GM11168 (cell line): ENCODE measurements at regions not wholly inside any gene's neighbourhood (a gene's known extent, or its start where the extent isn't known, plus 50 kb on each side); places are given as distances from the start of the nearest gene placed in this dataset.
"Not testable (repeated sequence)": the region's sequence is repeated elsewhere in the genome, so short reads cannot be mapped to it uniquely, and the experiment has no call there.

Experiments used
- in situ Hi-C: fragments of 300-500 bp; cut with MboI; formaldehyde crosslinking; loops from one replicate; pipeline ENCODE4 v1.12.0; 2022; ENCODE audit warnings: low sequenced_read_pairs; ENCODE audit not compliant: unreplicated experiment

DNA sequence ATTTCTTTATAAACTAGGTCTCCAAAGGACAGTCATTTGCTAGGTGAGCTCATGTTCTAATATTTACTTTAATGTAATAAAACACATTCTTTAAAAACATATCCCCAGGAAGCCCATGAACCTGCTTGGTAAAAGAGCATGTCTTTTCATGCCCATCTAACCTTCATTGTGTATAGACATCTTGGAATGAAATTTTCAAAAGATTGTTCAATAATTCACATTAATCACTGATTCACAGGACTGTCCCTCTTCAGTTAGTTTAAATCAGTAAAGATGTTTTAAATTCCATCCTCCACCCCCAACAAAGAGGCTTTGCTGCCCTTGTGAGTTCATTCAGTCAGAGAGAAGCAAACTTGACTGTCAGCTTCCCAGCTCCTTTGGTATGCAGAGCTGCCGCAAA, 633.4 kb upstream of the CELF4 start:
- in situ Hi-C loops, result no loop called here

DNA sequence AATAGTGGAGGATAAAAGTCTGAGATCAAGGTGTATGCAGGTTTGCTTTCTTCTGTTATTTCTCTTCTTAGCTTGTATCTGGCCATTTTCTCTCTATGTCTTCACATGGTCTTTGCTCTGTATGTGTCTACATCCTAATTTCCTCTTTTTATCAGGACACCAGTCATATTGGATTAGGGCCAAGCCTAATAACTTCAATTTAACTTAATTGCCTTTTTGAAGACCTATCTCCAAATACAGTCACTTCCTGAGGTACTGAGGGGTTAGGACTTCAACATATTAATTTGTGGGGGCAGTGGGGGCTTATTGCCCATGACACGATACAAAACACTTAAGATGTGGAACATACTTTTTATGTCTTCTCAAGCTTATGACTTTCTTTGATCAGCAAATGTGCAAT, 632.9 kb upstream of the CELF4 start:
- in situ Hi-C loops, result no loop called here

DNA sequence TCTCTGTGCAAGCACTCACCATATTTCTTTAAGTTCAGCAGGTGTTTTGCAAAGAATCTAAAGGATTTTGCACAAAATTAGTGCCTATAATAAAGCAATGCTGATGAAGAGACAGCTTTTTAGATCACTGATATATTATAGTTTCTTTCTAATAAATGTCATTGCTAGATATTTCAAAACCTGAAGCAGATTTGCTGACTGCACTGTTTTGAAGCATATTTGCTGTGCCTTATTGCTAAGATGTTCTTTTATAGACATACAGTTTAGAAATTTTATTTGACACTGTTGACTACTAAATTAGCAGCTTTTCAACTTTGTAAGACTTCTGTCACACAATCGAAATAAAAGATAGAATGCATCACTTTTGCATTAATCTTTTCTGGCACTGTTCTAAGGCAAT, 620.9 kb upstream of the CELF4 start:
- in situ Hi-C loops, result no loop called here

DNA sequence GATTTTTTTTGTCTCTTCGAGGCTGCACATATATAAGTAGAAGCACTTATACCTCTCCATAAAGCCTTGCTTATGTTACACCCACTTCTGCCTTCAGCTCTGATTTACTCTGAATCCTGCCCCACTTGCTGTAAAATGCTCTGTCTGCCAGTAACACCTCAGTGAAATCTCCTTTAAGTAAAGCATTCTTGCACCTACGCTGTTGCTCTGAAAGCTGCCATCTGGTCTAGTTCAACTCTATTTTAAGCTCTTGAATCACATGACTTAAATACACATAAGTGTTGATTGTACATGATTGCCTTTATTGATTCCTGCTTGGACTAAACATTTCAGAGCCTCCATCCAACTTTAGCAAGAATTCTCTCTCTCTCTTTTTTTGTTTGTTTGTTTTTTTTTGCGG, 609.0 kb upstream of the CELF4 start:
- in situ Hi-C loops, result no loop called here

DNA sequence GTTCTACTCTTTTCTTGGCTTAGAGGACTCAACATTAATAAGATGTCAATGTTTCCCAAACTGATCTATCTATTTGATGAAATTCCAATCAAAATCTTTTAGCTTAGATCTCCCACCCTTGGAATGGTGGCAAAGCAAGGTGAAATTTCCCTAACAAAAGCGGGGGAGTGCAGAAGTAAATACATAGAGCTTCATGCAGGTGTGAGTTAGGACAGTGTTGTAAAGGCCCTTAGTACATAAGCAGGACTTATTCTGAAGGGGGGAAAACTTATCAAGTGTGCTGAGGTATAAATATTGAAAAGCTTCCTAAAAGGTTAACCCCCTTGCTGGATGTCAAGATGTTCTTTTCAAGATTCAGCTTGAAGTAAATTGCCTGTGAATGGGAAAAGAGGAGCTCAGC, 608.6 kb upstream of the CELF4 start:
- in situ Hi-C loops, result no loop called here

DNA sequence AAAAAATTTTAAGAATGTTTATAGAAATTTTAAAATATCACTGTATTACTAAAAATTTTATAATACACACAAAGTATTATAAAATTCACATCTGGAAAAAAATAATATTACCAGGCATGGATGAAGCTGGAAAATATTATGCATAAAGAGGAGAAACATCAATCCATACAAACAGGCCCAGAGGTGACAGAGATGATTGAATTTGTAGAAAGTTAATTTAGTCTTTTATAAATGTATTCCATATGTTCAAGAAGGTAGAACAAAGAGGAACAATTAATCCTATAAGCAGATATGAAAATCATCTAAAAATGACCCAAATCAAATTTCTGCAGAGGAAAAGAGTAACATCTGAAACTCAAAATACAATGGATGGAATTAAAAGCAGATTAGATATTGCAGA, 605.2 kb upstream of the CELF4 start:
- in situ Hi-C loops, result no loop called here

DNA sequence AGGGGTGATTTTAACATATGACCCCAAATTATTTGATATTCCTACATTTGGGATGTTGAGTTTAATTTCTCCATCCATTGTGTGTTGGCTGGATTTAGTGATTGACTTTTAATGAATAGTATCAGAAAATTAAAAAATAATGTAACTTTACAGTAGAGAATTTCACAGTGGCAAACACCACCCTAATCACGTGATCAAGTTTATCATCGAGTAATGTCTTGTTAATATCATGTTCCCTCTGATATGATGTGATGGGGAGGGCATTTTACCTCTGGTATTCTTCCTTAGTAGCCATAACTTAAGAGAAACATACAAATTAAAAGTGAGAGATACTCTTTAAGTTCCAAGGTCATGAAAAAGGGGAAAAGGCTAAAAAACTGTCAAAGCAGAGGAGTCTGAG, 602.0 kb upstream of the CELF4 start:
- in situ Hi-C loops, result no loop called here

DNA sequence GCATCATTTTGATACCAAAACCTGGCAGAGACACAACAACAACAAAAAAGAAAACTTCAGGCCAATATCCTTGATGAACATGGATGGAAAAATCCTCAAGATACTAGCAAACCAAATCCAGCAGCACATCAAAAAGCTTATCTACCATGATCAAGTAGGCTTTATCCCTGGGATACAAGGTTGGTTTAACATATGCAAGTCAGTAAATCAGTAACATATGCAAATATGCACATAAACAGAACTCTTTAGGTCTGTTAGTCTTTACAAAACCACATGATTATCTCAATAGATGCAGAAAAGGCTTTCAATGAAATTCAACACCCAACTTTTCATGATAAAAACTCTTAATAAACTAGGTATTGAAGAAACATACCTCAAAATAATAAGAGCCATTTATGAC, 587.5 kb upstream of the CELF4 start:
- in situ Hi-C loops, result not testable (repeated sequence)

DNA sequence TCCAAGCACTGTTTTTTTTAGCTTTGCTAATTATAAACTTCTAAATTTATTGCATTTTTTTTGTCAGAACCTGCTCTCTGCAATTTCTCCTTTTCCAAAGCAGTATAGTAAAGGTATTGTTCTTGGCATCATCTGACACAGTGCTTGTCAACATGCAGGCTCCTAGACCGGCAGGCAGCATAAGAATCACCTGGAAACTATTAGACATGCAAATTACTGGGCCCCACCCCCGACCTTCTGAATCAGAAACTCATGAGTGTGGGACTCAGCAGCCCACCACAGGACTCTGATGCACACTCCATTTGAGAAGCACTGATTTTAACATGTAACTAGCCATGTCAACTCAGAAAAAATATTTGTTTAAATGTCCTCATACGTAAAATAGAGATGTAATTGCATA, 551.1 kb upstream of the CELF4 start:
- in situ Hi-C loops, result no loop called here

DNA sequence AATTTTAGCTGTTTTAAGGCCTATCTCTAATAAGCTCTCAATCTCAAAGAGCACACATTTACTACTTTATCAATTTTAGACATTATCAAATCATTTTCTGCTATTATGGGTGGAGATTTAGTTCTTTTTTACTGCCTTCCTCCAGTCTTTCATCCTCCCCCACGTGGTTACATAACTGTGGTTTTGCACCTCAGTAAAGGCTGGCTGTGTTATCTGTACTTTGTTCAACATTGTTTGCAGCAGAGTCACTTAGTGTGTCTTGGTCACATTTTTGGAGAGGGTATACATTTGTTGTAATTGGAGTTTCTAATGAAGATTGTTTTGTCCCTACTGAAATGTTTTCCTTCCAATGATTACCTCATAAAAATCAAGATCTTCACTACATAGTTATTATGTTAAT, 549.6 kb upstream of the CELF4 start:
- in situ Hi-C loops, result no loop called here

DNA sequence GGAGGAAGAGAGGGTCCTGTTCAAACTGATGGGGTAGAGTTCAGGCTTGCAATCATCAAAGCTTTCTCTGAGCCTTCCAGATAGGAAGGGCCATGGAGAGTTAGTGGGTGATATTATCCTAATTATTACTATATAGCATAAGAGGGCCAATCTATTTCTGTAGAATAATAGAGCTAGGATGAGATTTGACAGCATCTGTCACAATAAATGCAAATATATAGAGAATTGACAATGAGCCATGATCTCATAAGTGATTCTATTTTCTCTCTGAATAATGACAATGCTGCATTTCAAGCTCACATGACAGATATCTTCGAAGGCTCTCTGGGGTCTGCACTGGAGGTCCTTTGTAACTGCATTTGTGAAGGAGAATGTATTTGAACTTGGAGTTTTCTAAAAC, 521.9 kb upstream of the CELF4 start:
- in situ Hi-C loops, result no loop called here

DNA sequence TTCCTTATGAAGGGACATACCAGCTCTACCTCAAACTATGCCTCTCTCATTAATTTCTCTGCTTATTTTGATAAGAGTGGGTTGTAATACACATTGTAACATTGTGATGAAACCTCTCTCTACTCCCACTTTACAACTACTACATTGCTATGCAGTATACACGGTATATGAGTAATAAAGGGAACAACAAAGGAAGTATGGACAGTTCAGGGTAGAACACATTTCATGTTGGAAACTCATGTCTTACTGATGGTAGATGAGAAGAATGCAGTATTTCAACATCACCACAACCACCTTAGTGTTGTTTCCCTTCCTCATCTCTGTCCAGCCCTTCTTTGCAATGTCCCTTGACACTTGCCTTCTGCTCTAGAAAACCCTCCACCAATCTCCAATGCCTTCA, 515.9 kb upstream of the CELF4 start:
- in situ Hi-C loops, result no loop called here

DNA sequence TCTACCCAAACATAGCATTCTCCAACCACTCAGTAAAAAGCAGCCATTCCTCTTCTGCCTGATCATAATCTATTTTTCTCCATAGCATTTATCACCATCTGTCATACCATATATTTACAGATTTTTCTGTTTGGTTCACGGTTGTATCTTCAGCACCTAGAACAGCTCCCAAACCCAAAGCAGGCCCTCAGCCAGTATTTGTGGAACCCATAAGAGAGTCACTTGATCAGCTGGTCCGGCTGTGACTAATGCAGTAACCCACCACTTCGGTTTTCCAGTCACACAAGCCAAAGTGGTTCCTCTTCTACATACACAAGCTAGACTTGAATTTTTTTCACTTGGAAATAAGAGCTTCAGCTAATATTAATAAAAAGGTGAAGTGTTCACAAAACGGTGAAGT, 511.6 kb upstream of the CELF4 start:
- in situ Hi-C loops, result no loop called here

DNA sequence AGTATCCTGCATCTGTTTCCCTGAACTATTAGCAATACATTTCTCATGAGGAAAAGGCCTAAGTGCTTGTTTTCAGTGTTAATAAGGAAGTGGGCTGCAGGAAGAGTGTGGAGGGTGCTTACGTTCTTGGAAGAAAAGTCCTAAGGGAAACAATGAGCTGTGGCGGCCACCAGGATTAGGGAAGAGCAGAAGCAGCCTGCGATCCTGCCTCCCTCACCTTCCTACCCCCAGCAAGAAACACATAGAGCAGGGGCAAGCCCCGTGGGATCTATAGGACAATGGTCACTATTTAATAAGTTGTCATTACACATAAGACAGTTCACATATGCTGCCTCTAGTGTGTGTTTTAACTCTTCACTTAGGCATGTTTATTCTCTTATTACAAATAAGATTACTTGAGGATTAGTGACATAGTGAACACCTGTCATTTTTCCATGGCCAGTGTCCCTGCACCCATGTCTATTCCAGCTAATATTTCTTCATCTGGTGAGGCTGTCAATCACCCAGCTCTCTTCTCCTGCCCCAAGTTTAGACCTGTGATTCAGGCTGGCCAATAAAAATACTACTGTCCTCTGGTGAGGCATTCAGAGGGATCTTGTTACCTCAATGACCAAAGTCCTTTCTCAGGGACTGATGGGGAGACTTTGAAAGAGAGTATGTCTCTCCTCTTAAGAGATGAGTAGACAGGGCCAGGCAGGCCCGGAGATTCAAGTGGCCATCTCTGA, 510.9 kb upstream of the CELF4 start:
- in situ Hi-C loops, result no loop called here

DNA sequence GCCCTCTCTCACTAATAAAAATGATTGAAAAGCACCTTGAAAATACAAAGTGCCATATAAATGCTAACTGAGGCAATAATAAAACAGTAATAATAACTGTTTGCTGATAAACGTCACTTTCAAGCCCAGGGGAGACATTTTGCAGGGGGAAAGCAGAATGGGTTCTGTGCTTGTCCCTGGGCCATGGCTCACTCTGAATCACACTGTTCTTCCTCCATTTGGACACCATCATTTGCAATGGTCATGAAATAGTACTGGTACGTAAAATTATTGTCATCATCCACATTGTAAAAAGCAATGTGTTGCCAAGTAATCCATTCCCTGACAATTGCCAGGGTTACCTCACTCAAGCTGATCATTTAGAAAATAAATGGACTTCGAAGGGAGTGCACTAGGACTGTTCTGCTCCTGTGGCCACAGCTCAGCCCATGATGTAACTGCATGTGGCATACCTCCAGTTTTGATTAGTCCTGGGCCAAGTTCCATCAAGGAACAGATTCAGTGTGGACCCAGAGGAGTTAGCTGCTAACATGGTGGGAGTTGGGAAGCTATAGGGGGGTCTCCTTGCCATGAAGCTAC, 508.8 kb upstream of the CELF4 start:
- in situ Hi-C loops, result no loop called here

DNA sequence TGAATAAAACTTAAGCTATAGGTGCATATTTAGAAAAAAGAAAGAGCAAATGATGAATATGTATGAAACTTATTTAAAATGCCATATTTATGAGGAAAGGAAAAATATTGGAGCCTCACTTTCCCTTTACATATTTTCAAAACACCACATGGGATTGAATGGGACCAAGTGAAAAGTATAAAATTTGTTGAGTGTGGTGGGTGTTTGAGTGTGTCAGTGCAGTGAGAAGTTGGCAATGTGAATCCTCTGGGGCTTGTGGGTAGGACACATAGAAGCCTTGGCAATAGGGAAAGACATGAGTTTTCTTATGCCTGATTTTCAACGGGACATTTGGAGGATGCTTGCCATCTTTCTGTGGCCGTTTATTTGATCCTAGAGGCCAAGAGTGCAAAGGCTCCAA, 502.2 kb upstream of the CELF4 start:
- in situ Hi-C loops, result no loop called here

DNA sequence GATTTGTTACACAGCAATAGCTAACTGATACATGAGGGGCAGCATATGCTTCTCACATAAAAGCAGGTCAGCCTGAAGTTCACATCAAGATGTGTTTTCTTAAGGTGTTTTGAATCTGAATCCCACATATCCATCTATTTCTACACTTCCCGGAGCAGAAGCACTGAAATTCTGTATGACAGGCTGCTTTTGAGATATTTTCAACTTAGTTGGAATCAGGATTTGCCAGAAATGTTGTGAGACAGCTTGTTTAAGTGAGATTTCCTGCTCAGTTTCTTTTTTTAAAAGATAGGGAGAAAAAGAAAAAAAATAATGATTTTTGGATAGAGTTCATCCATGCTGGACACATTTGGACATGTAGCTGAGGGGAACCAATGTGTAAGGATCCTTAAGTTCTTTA, 501.5 kb upstream of the CELF4 start:
- in situ Hi-C loops, result no loop called here

DNA sequence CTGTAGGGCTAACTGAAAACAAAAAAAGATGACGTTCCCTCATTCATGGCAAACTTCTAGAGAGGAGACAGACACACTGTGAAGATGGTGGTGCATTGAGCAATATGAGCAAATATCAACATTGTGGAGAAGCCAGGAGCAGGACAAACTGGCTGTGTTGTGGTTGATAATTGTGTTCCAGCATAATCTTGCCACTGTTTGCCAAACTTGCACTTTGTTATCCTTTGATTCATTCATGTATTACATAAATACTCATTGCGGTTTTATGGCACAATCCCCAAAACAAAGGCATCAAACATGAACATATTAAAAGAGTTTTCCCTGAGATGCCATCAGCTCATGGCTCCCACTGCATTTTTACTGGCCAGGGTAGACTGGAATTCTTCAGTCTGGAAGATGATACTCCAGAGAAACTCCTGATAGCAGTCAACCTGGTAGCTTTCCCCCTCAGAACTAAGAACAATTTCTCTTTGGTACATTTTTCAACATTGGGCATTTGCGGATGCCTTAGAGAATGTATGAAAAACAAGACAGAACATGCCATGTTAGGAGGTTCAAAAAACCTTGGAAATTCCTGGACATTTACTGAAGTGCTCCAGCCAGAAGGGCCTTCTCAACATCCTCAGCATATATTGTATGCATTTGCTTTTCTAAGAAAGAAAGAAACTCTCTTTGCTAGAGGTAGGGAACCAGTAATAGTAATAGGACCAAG, 487.4 kb upstream of the CELF4 start:
- in situ Hi-C loops, result no loop called here

DNA sequence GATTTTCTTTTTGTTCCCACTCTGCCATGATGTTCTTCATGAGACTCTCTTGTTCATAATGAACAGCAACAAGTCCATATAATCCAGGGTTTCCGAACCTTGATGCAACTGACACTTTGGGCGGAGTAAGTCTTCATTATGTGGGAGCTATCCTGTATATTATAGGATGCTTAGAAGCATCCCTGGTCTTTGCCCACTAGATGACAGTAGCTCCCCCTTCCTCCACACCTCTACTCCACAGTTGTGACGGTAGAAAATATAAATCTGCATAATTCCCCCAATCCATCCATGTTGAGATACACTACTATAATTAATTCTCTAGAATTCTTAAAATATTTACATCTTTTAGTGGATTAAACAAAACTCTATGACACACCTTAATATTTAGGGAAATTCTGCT, 482.2 kb upstream of the CELF4 start:
- in situ Hi-C loops, result no loop called here

DNA sequence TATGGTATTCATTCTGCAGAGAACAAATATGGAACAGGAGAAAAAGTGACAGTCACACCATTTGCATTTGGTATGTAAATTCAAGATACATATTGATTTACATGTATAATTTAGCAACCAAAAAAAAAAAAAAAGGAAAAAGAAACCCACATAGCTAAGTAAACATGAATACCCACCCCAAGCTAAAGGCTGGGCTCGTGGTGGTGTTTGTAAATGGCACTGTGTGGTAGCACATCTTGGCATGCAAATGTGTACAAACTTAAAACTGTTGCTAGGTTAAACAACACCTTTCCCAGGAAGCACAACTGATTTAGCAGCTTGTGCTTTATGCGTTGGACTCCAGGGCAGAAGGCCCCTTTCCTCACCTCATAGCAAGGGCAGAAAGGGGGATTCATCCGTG, 481.1 kb upstream of the CELF4 start:
- in situ Hi-C loops, result no loop called here

DNA sequence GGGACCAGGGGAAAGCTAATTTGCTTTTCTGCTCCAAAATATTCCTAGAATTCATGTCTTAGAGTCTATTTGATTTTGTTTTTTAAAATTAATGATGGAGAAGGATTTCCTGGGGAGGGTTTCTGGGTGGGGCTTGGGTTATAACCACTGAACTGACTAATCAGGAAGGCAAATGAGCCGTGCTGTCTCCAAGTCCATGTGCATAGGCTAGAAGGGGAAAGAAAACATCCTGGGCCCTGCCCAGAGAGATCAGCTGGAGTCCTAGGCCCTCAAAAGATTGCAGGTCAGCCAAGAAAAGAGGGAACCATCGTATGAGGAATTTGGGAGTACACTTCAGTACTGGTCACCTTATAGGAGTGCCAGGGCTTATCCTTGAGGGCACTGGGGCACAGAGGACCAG, 480.2 kb upstream of the CELF4 start:
- in situ Hi-C loops, result no loop called here
